ENCODE measurements at regions not wholly inside any gene's neighbourhood (a gene's known extent, or its start where the extent isn't known, plus 50 kb on each side); places are given as distances from the start of the nearest gene placed in this dataset.

DNA sequence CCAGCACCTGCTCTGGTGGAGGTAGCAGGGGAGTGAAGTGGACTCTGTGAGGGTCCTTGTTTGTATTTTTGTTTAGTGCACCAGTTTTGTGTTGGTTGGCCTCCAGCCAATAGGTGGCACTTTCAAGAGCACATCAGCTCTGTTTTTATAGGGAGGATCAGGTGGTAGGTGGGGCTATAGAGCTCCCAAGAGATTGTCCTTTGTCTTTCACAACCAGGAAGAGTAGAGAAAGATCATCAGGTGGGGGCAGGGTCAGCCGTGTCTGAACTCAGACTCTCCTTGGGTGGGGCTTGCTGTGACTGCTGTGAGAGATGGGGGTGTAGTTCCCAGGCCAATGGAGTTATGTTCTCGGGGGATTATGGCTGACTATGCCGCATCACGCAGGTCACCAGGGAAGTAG is 159.8 kb downstream of the ZNF326 start:
- no peak for TF ChIP-seq POLR2A (IDR thresholded peaks at IDR 0.05)
- TF ChIP-seq, protein P1, sequence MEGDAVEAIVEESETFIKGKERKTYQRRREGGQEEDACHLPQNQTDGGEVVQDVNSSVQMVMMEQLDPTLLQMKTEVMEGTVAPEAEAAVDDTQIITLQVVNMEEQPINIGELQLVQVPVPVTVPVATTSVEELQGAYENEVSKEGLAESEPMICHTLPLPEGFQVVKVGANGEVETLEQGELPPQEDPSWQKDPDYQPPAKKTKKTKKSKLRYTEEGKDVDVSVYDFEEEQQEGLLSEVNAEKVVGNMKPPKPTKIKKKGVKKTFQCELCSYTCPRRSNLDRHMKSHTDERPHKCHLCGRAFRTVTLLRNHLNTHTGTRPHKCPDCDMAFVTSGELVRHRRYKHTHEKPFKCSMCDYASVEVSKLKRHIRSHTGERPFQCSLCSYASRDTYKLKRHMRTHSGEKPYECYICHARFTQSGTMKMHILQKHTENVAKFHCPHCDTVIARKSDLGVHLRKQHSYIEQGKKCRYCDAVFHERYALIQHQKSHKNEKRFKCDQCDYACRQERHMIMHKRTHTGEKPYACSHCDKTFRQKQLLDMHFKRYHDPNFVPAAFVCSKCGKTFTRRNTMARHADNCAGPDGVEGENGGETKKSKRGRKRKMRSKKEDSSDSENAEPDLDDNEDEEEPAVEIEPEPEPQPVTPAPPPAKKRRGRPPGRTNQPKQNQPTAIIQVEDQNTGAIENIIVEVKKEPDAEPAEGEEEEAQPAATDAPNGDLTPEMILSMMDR (IDR thresholded peaks at IDR 0.05) = no peak
